H9 (cell line): ENCODE measurements at regions not wholly inside any gene's neighbourhood (a gene's known extent, or its start where the extent isn't known, plus 50 kb on each side); places are given as distances from the start of the nearest gene placed in this dataset.

Source experiments
- DNase-seq: peaks from one replicate; pipeline ENCODE4 v3.0.0-alpha.2; 2017
- H2AFZ ChIP-seq: one replicate; pipeline ENCODE4 v1.6.1; 2013; ENCODE audit warnings: mild to moderate bottlenecking, low read length, control low read depth, moderate library complexity
- H2AK5ac ChIP-seq: 2 replicates; pipeline ENCODE4 v1.6.1; 2013; ENCODE audit warnings: low read length, control low read depth, mixed read lengths; ENCODE audit not compliant: insufficient read length
- H2BK120ac ChIP-seq: one replicate; pipeline ENCODE4 v1.6.1; 2013; ENCODE audit warnings: low read depth, mild to moderate bottlenecking, low read length, control low read depth, inconsistent platforms; ENCODE audit not compliant: poor library complexity, severe bottlenecking
- H2BK12ac ChIP-seq: 2 replicates; pipeline ENCODE4 v1.6.1; 2013; ENCODE audit warnings: low read length, control low read depth, mixed read lengths, low read depth; ENCODE audit not compliant: insufficient read length
- H2BK15ac ChIP-seq: 2 replicates; pipeline ENCODE4 v1.6.1; 2013; ENCODE audit warnings: low read depth, low read length, control low read depth
- H2BK20ac ChIP-seq: one replicate; pipeline ENCODE4 v1.6.1; 2013; ENCODE audit warnings: low read depth, mild to moderate bottlenecking, low read length, control low read depth, inconsistent platforms; ENCODE audit not compliant: poor library complexity, severe bottlenecking
- H2BK5ac ChIP-seq: 2 replicates; pipeline ENCODE4 v1.6.1; 2013; ENCODE audit warnings: low read length, control low read depth, mixed read lengths; ENCODE audit not compliant: insufficient read length
- H3K14ac ChIP-seq: 2 replicates; pipeline ENCODE4 v1.6.1; 2013; ENCODE audit warnings: low read length, control low read depth; ENCODE audit not compliant: insufficient read depth
- H3K18ac ChIP-seq: 2 replicates; pipeline ENCODE4 v1.6.1; 2013; ENCODE audit warnings: low read depth, mild to moderate bottlenecking, mixed read lengths, low read length, control low read depth; ENCODE audit not compliant: insufficient read length
- H3K23ac ChIP-seq: 2 replicates; pipeline ENCODE4 v1.6.1; 2013; ENCODE audit warnings: low read length, control low read depth, mixed read lengths, low read depth; ENCODE audit not compliant: insufficient read length
- H3K23me2 ChIP-seq: 2 replicates; pipeline ENCODE4 v1.6.1; 2013; ENCODE audit warnings: low read depth, mild to moderate bottlenecking, mixed read lengths, low read length, control low read depth; ENCODE audit not compliant: insufficient read length, poor library complexity, severe bottlenecking
- H3K27ac ChIP-seq: 2 replicates; pipeline ENCODE4 v1.5.1; 2013; ENCODE audit warnings: low read length, control low read depth, mixed read lengths, low read depth; ENCODE audit not compliant: insufficient read length
- H3K27me3 ChIP-seq: 2 replicates; pipeline ENCODE4 v1.6.1; 2013; ENCODE audit warnings: low read length, control low read depth, inconsistent platforms; ENCODE audit not compliant: insufficient read depth
- H3K4ac ChIP-seq: 2 replicates; pipeline ENCODE4 v1.6.1; 2013; ENCODE audit warnings: low read depth, mild to moderate bottlenecking, control low read depth, inconsistent platforms, low read length, moderate library complexity
- H3K4me1 ChIP-seq: 2 replicates; pipeline ENCODE4 v1.6.1; 2013; ENCODE audit warnings: low read length, control low read depth, inconsistent platforms; ENCODE audit not compliant: insufficient read depth
- H3K4me2 ChIP-seq: 2 replicates; pipeline ENCODE4 v1.6.1; 2013; ENCODE audit warnings: low read length, control low read depth, mixed read lengths; ENCODE audit not compliant: insufficient read length, insufficient read depth
- H3K56ac ChIP-seq: 2 replicates; pipeline ENCODE4 v1.6.1; 2013; ENCODE audit warnings: low read depth, mild to moderate bottlenecking, mixed read lengths, low read length, control low read depth; ENCODE audit not compliant: insufficient read length
- H3K79me1 ChIP-seq: 2 replicates; pipeline ENCODE4 v1.6.1; 2013; ENCODE audit warnings: low read depth, mild to moderate bottlenecking, moderate library complexity, low read length, control low read depth, inconsistent platforms; ENCODE audit not compliant: insufficient read depth, poor library complexity, severe bottlenecking
- H3K79me2 ChIP-seq: 2 replicates; pipeline ENCODE4 v1.6.1; 2013; ENCODE audit warnings: low read length, control low read depth, inconsistent platforms; ENCODE audit not compliant: insufficient read depth
- H3K9ac ChIP-seq: 2 replicates; pipeline ENCODE4 v1.6.1; 2013; ENCODE audit warnings: low read length, control low read depth, mixed read lengths; ENCODE audit not compliant: insufficient read length; ENCODE audit errors: extremely low read depth
- H3K9me3 ChIP-seq: one replicate; pipeline ENCODE4 v1.6.1; 2013; ENCODE audit warnings: low read depth, low read length, inconsistent platforms; ENCODE audit not compliant: control insufficient read depth
- H3T11ph ChIP-seq: one replicate; pipeline ENCODE4 v1.6.1; 2013; ENCODE audit warnings: mild to moderate bottlenecking, low read length, control low read depth, inconsistent platforms
- H4K20me1 ChIP-seq: one replicate; pipeline ENCODE4 v1.6.1; 2013; ENCODE audit not compliant: control insufficient read depth, insufficient read length, insufficient read depth
- H4K5ac ChIP-seq: 2 replicates; pipeline ENCODE4 v1.6.1; 2013; ENCODE audit warnings: low read depth, mild to moderate bottlenecking, mixed read lengths, low read length, control low read depth; ENCODE audit not compliant: insufficient read length
- H4K8ac ChIP-seq: replicated peaks from 2 replicates; pipeline ENCODE4 v1.6.1; 2013; ENCODE audit warnings: low read length, control low read depth, mixed read lengths, low read depth; ENCODE audit not compliant: insufficient read length
- H4K91ac ChIP-seq: 2 replicates; pipeline ENCODE4 v1.6.1; 2013; ENCODE audit warnings: low read depth, mild to moderate bottlenecking, moderate library complexity, mixed read lengths, low read length, control low read depth; ENCODE audit not compliant: insufficient read length
- H3K27ac Mint-ChIP-seq, 3 experiments: 2 replicates in 2 of 3; 3 replicates in 1 of 3; pipeline ENCODE4 v1.8.0; 2020 to 2021; ENCODE audit warnings: mixed read lengths in 3 of 3, mild to moderate bottlenecking in 1 of 3, moderate library complexity in 1 of 3
- H3K27me3 Mint-ChIP-seq: 2 replicates; pipeline ENCODE4 v1.8.0; 2021; ENCODE audit warnings: low read depth, mild to moderate bottlenecking, moderate library complexity, mixed read lengths
- H3K36me3 Mint-ChIP-seq, 3 experiments: 2 replicates in 2 of 3; 3 replicates in 1 of 3; pipeline ENCODE4 v1.8.0; 2020 to 2021; ENCODE audit warnings: low read depth in 3 of 3, mixed read lengths in 3 of 3; ENCODE audit not compliant: insufficient read depth in 1 of 3
- H3K4me1 Mint-ChIP-seq, 2 experiments: 2 replicates each; pipeline ENCODE4 v1.8.0; 2020; ENCODE audit warnings: mixed read lengths in 2 of 2
- H3K4me3 Mint-ChIP-seq, 2 experiments: 2 replicates in 1 of 2; 3 replicates in 1 of 2; pipeline ENCODE4 v1.8.0; 2020 to 2021; ENCODE audit warnings: mild to moderate bottlenecking in 2 of 2, mixed read lengths in 2 of 2, moderate library complexity in 1 of 2
- H3K9me3 Mint-ChIP-seq, 2 experiments: 2 replicates in 1 of 2; 3 replicates in 1 of 2; pipeline ENCODE4 v1.8.0; 2020; ENCODE audit warnings: mild to moderate bottlenecking in 2 of 2, mixed read lengths in 2 of 2, moderate library complexity in 1 of 2
- CTCF ChIP-seq: fragments of 200-600 bp; sonication (generic); conservative IDR thresholded peaks from 3 replicates; pipeline ENCODE4 v1.8.0; 2021; ENCODE audit warnings: antibody characterized with exemption, mild to moderate bottlenecking
- WGBS: extraction: QIAGEN DNeasy Blood & Tissue Kit; methylation state at CpG from one replicate; pipeline ENCODE4 v1.1.7; 2013; ENCODE audit warnings: missing lambda C conversion rate, low lambda C conversion rate, mixed read lengths; ENCODE audit not compliant: insufficient read length; ENCODE audit errors: extremely low coverage; 5-methylcytosine and 5-hydroxymethylcytosine counted together

- Histone ChIP-seq H3K4me2 (no peak overlapping the region), H4K5ac (no peak overlapping the region), H3K4ac (no peak overlapping the region), H2AK5ac (no peak overlapping the region), H3K9ac (no peak overlapping the region), H3K23me2 (no peaks in the 10 kb centered on the region), H3K4me1 (no peaks in the 10 kb centered on the region), H3K14ac (no peak overlapping the region), H3K27ac (no peak overlapping the region), H3K79me1 (no peaks in the 10 kb centered on the region), H3T11ph (no peak overlapping the region), H4K91ac (no peak overlapping the region), H2BK15ac (no peak overlapping the region), H3K23ac (no peak overlapping the region), H3K27me3 (no peaks in the 10 kb centered on the region), H2BK5ac (no peak overlapping the region), H2BK20ac (no peak overlapping the region), H3K56ac (no peak overlapping the region), H4K20me1 (no peaks in the 10 kb centered on the region), H3K79me2 (no peaks in the 10 kb centered on the region), H3K9me3 (no peaks in the 10 kb centered on the region), H2BK12ac (no peak overlapping the region), H2AFZ (no peak overlapping the region), H4K8ac (no peak overlapping the region), H2BK120ac (no peak overlapping the region), H3K18ac (no peak overlapping the region)
- DNase-seq, result no peak
- Mint-ChIP-seq H3K9me3 (peaks cover 7 to 9% of the 10 kb centered on the region in 2 experiments; a peak in 4 of 5 replicates), H3K4me3 (no peak overlapping the region), H3K27ac (peak overlapping the region in 2 of 3 experiments; percentile 64 to 74; a peak in 4 of 7 replicates), H3K36me3 (peaks cover 2 to 22% (median 8%) of the 10 kb centered on the region in 3 experiments; a peak in 5 of 7 replicates), H3K4me1 (peaks cover 18% of the 10 kb centered on the region in 2 experiments), H3K27me3 (no peaks in the 10 kb centered on the region)
- TF ChIP-seq CTCF, result no peak
- no CpG with 5 or more reads among the region's 4 CpGs for WGBS
Observed at GRCh38 chr11:104688731-104689130, 209.5 kb downstream of the CASP12 start.
